ENCODE measurements at regions not wholly inside any gene's neighbourhood (a gene's known extent, or its start where the extent isn't known, plus 50 kb on each side); places are given as distances from the start of the nearest gene placed in this dataset.

- H3K4me3 ChIP-seq: no peak overlapping the region
- DNase-seq (ENCODE audit: low read depth in 1 of 2, low spot score in 1 of 2): no peak
- H3K4me1 ChIP-seq (ENCODE audit: low read depth): peaks cover 11% of the 10 kb centered on the region
- H3K27ac ChIP-seq: no peak overlapping the region
- no peaks in the 10 kb centered on the region for H3K9me3 ChIP-seq (ENCODE audit: low read depth)
- H3K36me3 ChIP-seq: no peaks in the 10 kb centered on the region
- H3K27me3 ChIP-seq: no peaks in the 10 kb centered on the region
- no peak for TF ChIP-seq CTCF (IDR thresholded peaks at IDR 0.05; ENCODE audit: low read depth, low read length)
Observed at GRCh38 chr2:217553679-217554078, 449.1 kb downstream of the TNS1 start.

GRCh38 chr2:217553202-217553601, 449.6 kb downstream of the TNS1 start:
- no peak for DNase-seq (ENCODE audit: low read depth in 1 of 2, low spot score in 1 of 2)
- no peak overlapping the region for H3K27ac ChIP-seq
- H3K4me1 ChIP-seq (ENCODE audit: low read depth): peaks cover 11% of the 10 kb centered on the region
- H3K27me3 ChIP-seq: no peaks in the 10 kb centered on the region
- no peaks in the 10 kb centered on the region for H3K36me3 ChIP-seq
- no peak overlapping the region for H3K4me3 ChIP-seq
- no peak for TF ChIP-seq CTCF (IDR thresholded peaks at IDR 0.05; ENCODE audit: low read depth, low read length)
- H3K9me3 ChIP-seq (ENCODE audit: low read depth): no peaks in the 10 kb centered on the region

GRCh38 chr2:217552081-217552480, 450.7 kb downstream of the TNS1 start:
- Histone ChIP-seq H3K27ac (peak overlapping the region; percentile 1), H3K9me3 (ENCODE audit: low read depth) (no peaks in the 10 kb centered on the region), H3K4me3 (no peak overlapping the region), H3K27me3 (no peaks in the 10 kb centered on the region), H3K36me3 (no peaks in the 10 kb centered on the region), H3K4me1 (ENCODE audit: low read depth) (peaks cover 11% of the 10 kb centered on the region)
- peak in 1 of 2 donors; percentile 11 for DNase-seq (ENCODE audit: low read depth in 1 of 2, low spot score in 1 of 2)
- no peak for TF ChIP-seq CTCF (IDR thresholded peaks at IDR 0.05; ENCODE audit: low read depth, low read length)

- peaks cover 11% of the 10 kb centered on the region for H3K4me1 ChIP-seq (ENCODE audit: low read depth)
- H3K4me3 ChIP-seq: no peak overlapping the region
- TF ChIP-seq CTCF (IDR thresholded peaks at IDR 0.05; ENCODE audit: low read depth, low read length): no peak
- no peaks in the 10 kb centered on the region for H3K27me3 ChIP-seq
- DNase-seq (ENCODE audit: low read depth in 1 of 2, low spot score in 1 of 2): peak; percentile 39 to 47
- no peaks in the 10 kb centered on the region for H3K36me3 ChIP-seq
- peak overlapping the region; percentile 1 for H3K27ac ChIP-seq
- no peaks in the 10 kb centered on the region for H3K9me3 ChIP-seq (ENCODE audit: low read depth)
Observed at GRCh38 chr2:217551252-217551899, 451.4 kb downstream of the TNS1 start.

- no peak overlapping the region for H3K27ac ChIP-seq
- H3K4me1 ChIP-seq (ENCODE audit: low read depth): no peaks in the 10 kb centered on the region
- no peaks in the 10 kb centered on the region for H3K27me3 ChIP-seq
- no peak for DNase-seq (ENCODE audit: low read depth in 1 of 2, low spot score in 1 of 2)
- no peaks in the 10 kb centered on the region for H3K36me3 ChIP-seq
- no peaks in the 10 kb centered on the region for H3K9me3 ChIP-seq (ENCODE audit: low read depth)
- no peak overlapping the region for H3K4me3 ChIP-seq
- TF ChIP-seq CTCF (IDR thresholded peaks at IDR 0.05; ENCODE audit: low read depth, low read length): no peak
Observed at GRCh38 chr2:217539126-217539525, 463.7 kb downstream of the TNS1 start.
